Keratinocyte (primary cell): ENCODE measurements at regions not wholly inside any gene's neighbourhood (a gene's known extent, or its start where the extent isn't known, plus 50 kb on each side); places are given as distances from the start of the nearest gene placed in this dataset.

ENCODE experiments used
- DNase-seq: peaks from one replicate; pipeline ENCODE4 v3.0.0-alpha.2; 2011; ENCODE audit warnings: low read depth, missing footprints, low spot score
- FAIRE-seq: peaks from 2 replicates; lab custom pipeline; 2011; peaks lifted over from hg19 to GRCh38; lab: Jason Lieb, UNC
- H2AFZ ChIP-seq: 2 replicates; pipeline ENCODE4 v1.6.0; 2012; ENCODE audit warnings: low read length, control low read depth, inconsistent platforms; ENCODE audit not compliant: control insufficient read depth
- H3K27ac ChIP-seq: 2 replicates; pipeline ENCODE4 v1.5.1; 2011; ENCODE audit warnings: low read length; ENCODE audit not compliant: control insufficient read depth, insufficient read depth
- H3K27me3 ChIP-seq: 3 replicates; pipeline ENCODE4 v1.6.0; 2011; ENCODE audit warnings: low read length; ENCODE audit not compliant: control insufficient read depth, insufficient read depth; ENCODE audit errors: extremely low read depth
- H3K36me3 ChIP-seq, 2 experiments: 2 replicates in 1 of 2; 3 replicates in 1 of 2; pipeline ENCODE4 v1.5.1; 2011; ENCODE audit warnings: low read length in 2 of 2, mild to moderate bottlenecking in 1 of 2; ENCODE audit not compliant: control insufficient read depth in 2 of 2, insufficient read depth in 2 of 2; ENCODE audit errors: extremely low read depth in 1 of 2
- H3K4me1 ChIP-seq: 3 replicates; pipeline ENCODE4 v1.5.1; 2011; ENCODE audit warnings: low read length; ENCODE audit not compliant: control insufficient read depth, insufficient read depth; ENCODE audit errors: extremely low read depth
- H3K4me2 ChIP-seq: 3 replicates; pipeline ENCODE4 v1.6.0; 2011; ENCODE audit warnings: low read depth, low read length; ENCODE audit not compliant: control insufficient read depth, insufficient read depth; ENCODE audit errors: extremely low read depth
- H3K4me3 ChIP-seq, 3 experiments: fragments of 200-600 bp in 1 of 3; sonication (generic) in 1 of 3; 2 replicates in 2 of 3; 3 replicates in 1 of 3; pipeline ENCODE4 v1.5.1; 2011 to 2016; ENCODE audit warnings: low read length in 3 of 3, mild to moderate bottlenecking in 3 of 3, control low read depth in 2 of 3, inconsistent platforms in 1 of 3, low read depth in 1 of 3, mixed read lengths in 1 of 3, mixed run types in 1 of 3, moderate library complexity in 1 of 3; ENCODE audit not compliant: control insufficient read depth in 2 of 3, insufficient read depth in 2 of 3; ENCODE audit errors: extremely low read depth in 1 of 3
- H3K79me2 ChIP-seq: 2 replicates; pipeline ENCODE4 v1.6.0; 2012; ENCODE audit warnings: low read length; ENCODE audit not compliant: control insufficient read depth, insufficient read depth
- H3K9ac ChIP-seq: 3 replicates; pipeline ENCODE4 v1.6.0; 2011; ENCODE audit warnings: low read length; ENCODE audit not compliant: control insufficient read depth, insufficient read depth; ENCODE audit errors: extremely low read depth
- H3K9me1 ChIP-seq: 3 replicates; pipeline ENCODE4 v1.6.0; 2011; ENCODE audit warnings: low read length; ENCODE audit not compliant: control insufficient read depth, insufficient read depth; ENCODE audit errors: extremely low read depth
- H3K9me3 ChIP-seq: 2 replicates; pipeline ENCODE4 v1.5.1; 2012; ENCODE audit warnings: low read depth, low read length; ENCODE audit not compliant: control insufficient read depth
- H4K20me1 ChIP-seq: 3 replicates; pipeline ENCODE4 v1.6.0; 2011; ENCODE audit warnings: low read length; ENCODE audit not compliant: control insufficient read depth, insufficient read depth; ENCODE audit errors: extremely low read depth
- CTCF ChIP-seq, 3 experiments: IDR thresholded peaks in 1 of 3; conservative IDR thresholded peaks in 1 of 3; optimal IDR thresholded peaks in 1 of 3; 2 replicates in 2 of 3; 3 replicates in 1 of 3; pipeline versions ENCODE3 to v1.5.1; 2011; ENCODE audit warnings: low read length in 3 of 3, mild to moderate bottlenecking in 3 of 3, moderate library complexity in 2 of 3, control low read depth in 1 of 3, inconsistent platforms in 1 of 3; ENCODE audit not compliant: insufficient read depth in 2 of 3; ENCODE audit errors: extremely low read depth in 1 of 3
- EZH2 ChIP-seq: IDR thresholded peaks from one replicate; pipeline ENCODE4 v1.6.1; 2012; ENCODE audit warnings: inconsistent platforms, mild to moderate bottlenecking, low read length, moderate library complexity
- dilution Hi-C: fragments of 300-500 bp; cut with MboI; formaldehyde crosslinking; loops from one replicate; pipeline ENCODE4 v1.7.0; 2020; ENCODE audit warnings: low sequenced_read_pairs; ENCODE audit not compliant: extremely low pct_ligation_motif_present

GRCh38 chr9:2506321-2506720, 115.3 kb upstream of the VLDLR start:
- no peak overlapping the region for H3K9ac ChIP-seq
- DNase-seq (no peak), FAIRE-seq (no peak)
- no peak for TF ChIP-seq CTCF (optimal IDR thresholded peaks at IDR 0.05 in 1 of 3, IDR thresholded peaks at IDR 0.05 in 1 of 3, conservative IDR thresholded peaks at IDR 0.05 in 1 of 3; ENCODE audit: extremely low read depth in 1 of 3, insufficient read depth in 2 of 3, low read length in 3 of 3)
- TF ChIP-seq EZH2, result no peak
- H3K36me3 ChIP-seq, result no peaks in the 10 kb centered on the region
- H2AFZ ChIP-seq, result no peak overlapping the region
- no peak overlapping the region for H3K4me3 ChIP-seq
- H3K4me2 ChIP-seq, result no peak overlapping the region
- dilution Hi-C loops, result no loop called here
- H4K20me1 ChIP-seq, result no peaks in the 10 kb centered on the region
- H3K27me3 ChIP-seq, result no peaks in the 10 kb centered on the region
- no peak overlapping the region for H3K27ac ChIP-seq
- H3K4me1 ChIP-seq, result no peaks in the 10 kb centered on the region
- H3K9me3 ChIP-seq, result no peaks in the 10 kb centered on the region
- H3K9me1 ChIP-seq, result no peaks in the 10 kb centered on the region
- H3K79me2 ChIP-seq, result no peaks in the 10 kb centered on the region

- dilution Hi-C loops, result no loop called here
- DNase-seq, result no peak
- H3K4me3 ChIP-seq, result no peak overlapping the region
- no peaks in the 10 kb centered on the region for H3K27me3 ChIP-seq
- no peaks in the 10 kb centered on the region for H3K9me1 ChIP-seq
- no peak overlapping the region for H3K9ac ChIP-seq
- no peaks in the 10 kb centered on the region for H3K4me1 ChIP-seq
- no peaks in the 10 kb centered on the region for H3K36me3 ChIP-seq
- H3K79me2 ChIP-seq, result no peaks in the 10 kb centered on the region
- H4K20me1 ChIP-seq, result no peaks in the 10 kb centered on the region
- no peaks in the 10 kb centered on the region for H3K9me3 ChIP-seq
- H3K4me2 ChIP-seq, result no peak overlapping the region
- no peak overlapping the region for H3K27ac ChIP-seq
- H2AFZ ChIP-seq, result no peak overlapping the region
- TF ChIP-seq EZH2, result no peak
- TF ChIP-seq CTCF (optimal IDR thresholded peaks at IDR 0.05 in 1 of 3, IDR thresholded peaks at IDR 0.05 in 1 of 3, conservative IDR thresholded peaks at IDR 0.05 in 1 of 3; ENCODE audit: extremely low read depth in 1 of 3, insufficient read depth in 2 of 3, low read length in 3 of 3), result no peak
- no peak for FAIRE-seq
These were observed 98.0 kb upstream of the VLDLR start for GRCh38 chr9:2523591-2523990.
